Pancreas (tissue), 10 donors: ENCODE measurements at regions not wholly inside any gene's neighbourhood (a gene's known extent, or its start where the extent isn't known, plus 50 kb on each side); places are given as distances from the start of the nearest gene placed in this dataset.

Experiments
- ATAC-seq, 4 donors: fragments of 200-7000 bp; cut with Tn5 transposase; one replicate each; pipeline versions ENCODE4 v1.8.0 to v1.9.1; 2020; ENCODE audit warnings: mild to moderate bottlenecking in 4 of 4, moderate library complexity in 4 of 4
- DNase-seq, 6 donors: peaks; one replicate each; pipeline ENCODE4 v3.0.0-alpha.2; 2020
- FAIRE-seq: peaks from 2 replicates; lab custom pipeline; 2012; peaks lifted over from hg19 to GRCh38; lab: Jason Lieb, UNC
- H3K27ac ChIP-seq, 4 donors: fragments of 200-600 bp; sonication (generic); 1 replicate in 3 of 4; 2 replicates in 1 of 4; pipeline versions ENCODE4 v1.5.0 to v1.8.0; 2020
- H3K27me3 ChIP-seq, 4 donors: fragments of 200-600 bp; one replicate each; pipeline ENCODE4 v1.8.0; 2021
- H3K36me3 ChIP-seq, 3 donors: fragments of 200-600 bp; sonication (generic) in 1 of 3; one replicate each; pipeline versions ENCODE4 v1.5.0 to v1.8.0; 2020 to 2021
- H3K4me1 ChIP-seq, 3 donors: fragments of 200-600 bp; one replicate each; pipeline ENCODE4 v1.8.0; 2021
- H3K4me3 ChIP-seq, 4 donors: fragments of 200-600 bp; sonication (generic) in 2 of 4; one replicate each; pipeline versions ENCODE4 v1.5.0 to v1.8.0; 2020 to 2021
- H3K9me3 ChIP-seq, 4 donors: fragments of 200-600 bp; one replicate each; pipeline ENCODE4 v1.8.0; 2021
- WGBS, 2 donors: extraction: QIAGEN DNeasy Blood & Tissue Kit; methylation state at CpG; one replicate each; pipeline ENCODE4 v1.1.7; 2013; 5-methylcytosine and 5-hydroxymethylcytosine counted together
- intact Hi-C, 3 donors: fragments of 100-400 bp; cut with DNase I; formaldehyde crosslinking; loops; one replicate each; pipeline versions ENCODE4 v1.11.1 to v1.14.2; 2022
- TF ChIP-seq, protein P1 (sequence below), 4 donors: fragments of 200-600 bp; sonication (generic) in 3 of 4; IDR thresholded peaks; one replicate each; pipeline versions ENCODE4 v1.5.0 to v1.8.0; 2021; ENCODE audit warnings: antibody characterized with exemption in 4 of 4
- donor health status: healthy with polysubstance abuse.
- donor health status: DM: no; HTN: no; CAD: no; lungs with moderate emphysema.
- donor health status: DM: no; HTN: no; CAD: no.
- donor health status: control.
- donor health status: control.
- donor health status: Bipolar disorder and iron deficiency.
- donor health status: DM: yes; HTN: yes; CAD: no.
- donor health status: DM: no; HTN: no; CAD: no.
- donor health status: DM: no; HTN: no; CAD: no.
- donor health status: DM: yes; HTN: yes; CAD: no.

DNA sequence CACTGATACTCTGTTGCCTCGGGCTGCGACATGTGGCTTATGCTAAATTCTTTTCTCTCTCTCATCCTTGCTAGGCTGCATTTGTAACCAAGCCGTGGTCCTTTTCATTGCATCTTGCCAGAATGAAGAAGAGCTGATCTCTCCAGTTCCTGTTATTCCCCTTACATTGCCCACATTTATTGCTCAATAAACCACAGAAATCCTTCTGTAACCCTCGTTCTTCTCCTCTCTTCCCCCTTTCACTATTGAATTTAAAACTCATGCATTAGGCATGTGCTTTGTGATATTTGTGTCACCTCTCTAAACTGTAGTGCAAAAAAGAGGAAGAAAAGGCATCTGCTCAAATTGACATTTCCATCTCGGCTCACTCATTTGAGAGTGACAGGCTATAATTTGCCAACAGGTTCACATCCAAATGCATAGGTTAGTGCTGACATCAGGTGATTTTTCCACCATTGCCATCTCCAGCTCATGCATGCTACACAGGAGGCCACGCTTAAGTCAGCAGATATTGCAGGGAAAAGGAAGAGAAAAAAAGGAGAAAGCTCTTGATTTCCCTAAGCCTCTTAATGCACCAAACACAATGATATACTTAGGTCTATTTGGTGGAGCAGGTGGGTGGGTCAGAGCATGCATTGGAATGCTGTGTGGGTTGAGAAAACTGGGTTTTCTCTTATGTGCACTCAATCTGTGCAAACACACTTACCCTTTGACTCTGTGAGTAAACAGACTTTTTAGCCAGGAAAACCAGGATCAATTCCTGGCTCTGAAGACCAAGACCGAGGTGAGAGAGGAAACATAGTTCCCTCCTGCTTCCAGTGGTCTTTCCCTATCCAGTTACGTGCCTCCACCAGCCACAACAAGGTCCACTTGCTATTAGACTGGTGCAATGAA is 642.7 kb downstream of the HS3ST4 start:
- WGBS, 2 donors, result 39 to 45% methylated on average over 8 of the region's 8 CpGs
- no peak for DNase-seq
- Histone ChIP-seq H3K36me3 (no peaks in the 10 kb centered on the region), H3K27me3 (no peaks in the 10 kb centered on the region), H3K4me1 (no peaks in the 10 kb centered on the region), H3K4me3 (no peak overlapping the region), H3K9me3 (no peaks in the 10 kb centered on the region), H3K27ac (no peak overlapping the region)
- intact Hi-C loops, result no loop called here
- no peak for ATAC-seq
- TF ChIP-seq, protein P1, sequence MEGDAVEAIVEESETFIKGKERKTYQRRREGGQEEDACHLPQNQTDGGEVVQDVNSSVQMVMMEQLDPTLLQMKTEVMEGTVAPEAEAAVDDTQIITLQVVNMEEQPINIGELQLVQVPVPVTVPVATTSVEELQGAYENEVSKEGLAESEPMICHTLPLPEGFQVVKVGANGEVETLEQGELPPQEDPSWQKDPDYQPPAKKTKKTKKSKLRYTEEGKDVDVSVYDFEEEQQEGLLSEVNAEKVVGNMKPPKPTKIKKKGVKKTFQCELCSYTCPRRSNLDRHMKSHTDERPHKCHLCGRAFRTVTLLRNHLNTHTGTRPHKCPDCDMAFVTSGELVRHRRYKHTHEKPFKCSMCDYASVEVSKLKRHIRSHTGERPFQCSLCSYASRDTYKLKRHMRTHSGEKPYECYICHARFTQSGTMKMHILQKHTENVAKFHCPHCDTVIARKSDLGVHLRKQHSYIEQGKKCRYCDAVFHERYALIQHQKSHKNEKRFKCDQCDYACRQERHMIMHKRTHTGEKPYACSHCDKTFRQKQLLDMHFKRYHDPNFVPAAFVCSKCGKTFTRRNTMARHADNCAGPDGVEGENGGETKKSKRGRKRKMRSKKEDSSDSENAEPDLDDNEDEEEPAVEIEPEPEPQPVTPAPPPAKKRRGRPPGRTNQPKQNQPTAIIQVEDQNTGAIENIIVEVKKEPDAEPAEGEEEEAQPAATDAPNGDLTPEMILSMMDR (IDR thresholded peaks at IDR 0.05), result no peak
- FAIRE-seq, result no peak

DNA sequence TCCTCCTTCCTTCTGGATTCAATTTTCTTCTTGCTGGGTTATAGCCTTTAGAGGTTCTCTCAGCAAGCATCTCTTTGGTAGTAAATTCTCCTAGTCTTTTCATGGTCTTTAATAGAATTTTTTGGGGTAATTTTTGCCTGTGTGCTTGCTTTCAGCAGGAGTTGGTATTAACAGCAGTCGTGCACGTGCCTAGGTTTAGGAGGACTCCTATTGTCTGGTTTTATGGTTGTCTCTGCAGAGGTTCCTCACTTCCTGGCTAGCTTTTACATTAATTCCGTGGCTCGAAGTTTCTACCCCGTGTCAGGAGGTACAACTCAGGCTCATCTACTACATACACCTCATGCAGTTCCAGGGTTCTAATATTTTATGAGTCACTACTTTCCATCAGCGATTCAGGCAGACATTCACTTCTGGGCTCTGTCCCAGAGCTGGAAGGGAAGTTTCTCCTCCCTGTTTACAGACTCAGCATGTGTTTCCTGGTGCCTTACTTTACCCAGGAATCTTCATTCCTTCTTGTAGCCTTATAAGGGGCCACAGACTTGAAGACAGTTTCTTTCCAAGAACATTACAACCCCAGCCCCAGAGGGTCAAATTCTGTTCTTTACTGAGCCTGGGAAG is 643.6 kb downstream of the HS3ST4 start:
- WGBS, 2 donors, result 66 to 76% methylated on average over 6 of the region's 6 CpGs
- ATAC-seq, result no peak
- no peaks in the 10 kb centered on the region for H3K36me3 ChIP-seq

DNA sequence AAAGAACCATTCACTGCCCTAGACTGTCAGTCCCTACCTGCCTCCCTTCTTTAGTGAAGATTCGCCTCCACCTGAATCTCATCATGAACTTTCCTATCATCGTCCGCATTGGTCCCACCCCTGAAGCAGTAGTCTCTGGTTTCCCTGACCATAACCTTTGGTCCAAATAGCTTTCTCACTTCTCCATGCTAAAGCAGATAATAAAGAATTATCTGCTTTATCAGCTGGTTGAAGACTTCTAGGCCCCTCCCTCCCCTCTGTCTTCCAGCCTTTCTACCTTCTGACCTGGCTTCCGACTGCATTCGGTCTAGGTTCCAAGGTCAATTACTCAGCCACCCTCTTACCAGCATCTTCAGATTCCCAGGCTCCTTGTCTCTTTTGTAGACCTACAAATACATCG is 650.9 kb downstream of the HS3ST4 start:
- ATAC-seq (no peak), FAIRE-seq (no peak), DNase-seq (no peak)
- TF ChIP-seq, protein P1 (IDR thresholded peaks at IDR 0.05), result no peak
- no peaks in the 10 kb centered on the region for H3K9me3 ChIP-seq
- WGBS, 2 donors, result 66 to 82% methylated on average over 6 of the region's 6 CpGs
- no peak overlapping the region for H3K27ac ChIP-seq
- H3K4me1 ChIP-seq, result no peaks in the 10 kb centered on the region
- H3K4me3 ChIP-seq, result no peak overlapping the region
- H3K36me3 ChIP-seq, result no peaks in the 10 kb centered on the region
- intact Hi-C loops, result no loop called here
- H3K27me3 ChIP-seq, result peaks cover 0 to 3% (median 0%) of the 10 kb centered on the region in 4 donors

More for the DNA sequence above, 643.6 kb downstream of the HS3ST4 start:
- H3K4me3 ChIP-seq, result no peak overlapping the region
- H3K27me3 ChIP-seq, result no peaks in the 10 kb centered on the region
- FAIRE-seq (no peak), DNase-seq (no peak)
- TF ChIP-seq, protein P1 (IDR thresholded peaks at IDR 0.05), result no peak
- H3K9me3 ChIP-seq, result no peaks in the 10 kb centered on the region
- no peaks in the 10 kb centered on the region for H3K4me1 ChIP-seq
- intact Hi-C loops, result no loop called here
- no peak overlapping the region for H3K27ac ChIP-seq

DNA sequence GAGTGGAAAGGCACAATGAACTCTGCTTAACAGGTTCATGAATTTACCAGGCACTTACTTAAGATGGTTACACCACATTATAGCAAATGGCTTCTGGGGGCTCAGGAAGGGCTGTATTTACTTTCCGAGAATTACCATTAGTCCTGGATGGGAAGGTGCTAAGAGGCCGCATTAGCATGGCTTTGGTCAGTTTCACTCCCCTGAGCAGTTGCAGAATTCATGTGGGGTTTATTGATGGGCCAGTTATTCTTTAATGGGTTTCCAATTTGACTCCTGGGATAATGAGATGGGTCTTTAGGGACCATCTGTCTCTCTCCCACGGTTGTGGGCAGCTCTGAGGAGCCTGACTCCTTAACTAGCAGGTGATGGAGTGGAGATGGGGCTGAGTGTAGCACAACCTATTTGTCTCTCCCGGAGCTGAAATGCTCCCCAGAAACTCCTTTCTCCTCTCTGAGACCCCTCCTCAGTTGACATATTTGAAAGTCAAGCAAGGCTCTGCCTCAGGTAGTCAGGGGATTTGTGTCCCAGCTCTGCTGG is 652.5 kb downstream of the HS3ST4 start:
- Histone ChIP-seq H3K9me3 (no peaks in the 10 kb centered on the region), H3K27me3 (peaks cover 0 to 3% (median 0%) of the 10 kb centered on the region in 4 donors), H3K4me1 (no peaks in the 10 kb centered on the region), H3K27ac (no peak overlapping the region), H3K4me3 (no peak overlapping the region), H3K36me3 (no peaks in the 10 kb centered on the region)
- TF ChIP-seq, protein P1 (IDR thresholded peaks at IDR 0.05), result no peak
- intact Hi-C loops, result no loop called here
- 25 to 31% methylated on average over 4 of the region's 4 CpGs for WGBS, 2 donors
- DNase-seq (no peak), FAIRE-seq (no peak), ATAC-seq (no peak)
